CD4-positive, alpha-beta T cell treated with Interferon gamma for 1 hour (primary cell): ENCODE measurements at regions not wholly inside any gene's neighbourhood (a gene's known extent, or its start where the extent isn't known, plus 50 kb on each side); places are given as distances from the start of the nearest gene placed in this dataset.

Source experiments
- DNase-seq: peaks from one replicate; pipeline ENCODE4 v3.0.0-alpha.2; 2020

- DNase-seq: no peak
Observed at GRCh38 chr20:11053310-11053709, 379.5 kb upstream of the JAG1 start.

- DNase-seq: no peak
Observed at GRCh38 chr20:11054266-11054993, 380.6 kb upstream of the JAG1 start.

- no peak for DNase-seq
Observed at GRCh38 chr20:11056414-11056813, 382.6 kb upstream of the JAG1 start.

- DNase-seq: no peak
Observed at GRCh38 chr20:11057624-11058023, 383.8 kb upstream of the JAG1 start.

- DNase-seq: no peak
Observed at GRCh38 chr20:11059659-11060058, 385.9 kb upstream of the JAG1 start.

- DNase-seq: no peak
Observed at GRCh38 chr20:11060423-11061185, 386.8 kb upstream of the JAG1 start.

- DNase-seq: no peak
Observed at GRCh38 chr20:11063444-11063843, 389.6 kb upstream of the JAG1 start.

- no peak for DNase-seq
Observed at GRCh38 chr20:11064946-11065345, 391.1 kb upstream of the JAG1 start.

- no peak for DNase-seq
Observed at GRCh38 chr20:11067359-11067758, 393.6 kb upstream of the JAG1 start.

- DNase-seq: no peak
Observed at GRCh38 chr20:11072982-11073381, 399.2 kb upstream of the JAG1 start.

GRCh38 chr20:11076434-11077105, 402.8 kb upstream of the JAG1 start:
- DNase-seq: no peak

- no peak for DNase-seq
Observed at GRCh38 chr20:11077226-11077625, 403.4 kb upstream of the JAG1 start.

GRCh38 chr20:11080010-11080409, 406.2 kb upstream of the JAG1 start:
- no peak for DNase-seq

- no peak for DNase-seq
Observed at GRCh38 chr20:11080781-11081377, 407.1 kb upstream of the JAG1 start.

GRCh38 chr20:11083841-11084240, 410.0 kb upstream of the JAG1 start:
- no peak for DNase-seq

- DNase-seq: no peak
Observed at GRCh38 chr20:11084508-11084907, 410.7 kb upstream of the JAG1 start.

GRCh38 chr20:11086970-11087369, 413.2 kb upstream of the JAG1 start:
- DNase-seq: no peak

GRCh38 chr20:11090751-11091150, 417.0 kb upstream of the JAG1 start:
- DNase-seq: no peak

GRCh38 chr20:11091511-11091910, 417.7 kb upstream of the JAG1 start:
- no peak for DNase-seq

GRCh38 chr20:11092151-11092550, 418.4 kb upstream of the JAG1 start:
- no peak for DNase-seq

- no peak for DNase-seq
Observed at GRCh38 chr20:11094196-11094595, 420.4 kb upstream of the JAG1 start.

GRCh38 chr20:11094711-11095110, 420.9 kb upstream of the JAG1 start:
- DNase-seq: no peak

- DNase-seq: no peak
Observed at GRCh38 chr20:11098888-11099287, 425.1 kb upstream of the JAG1 start.

GRCh38 chr20:11101243-11101642, 427.4 kb upstream of the JAG1 start:
- no peak for DNase-seq
